ENCODE measurements at regions not wholly inside any gene's neighbourhood (a gene's known extent, or its start where the extent isn't known, plus 50 kb on each side); places are given as distances from the start of the nearest gene placed in this dataset.

- DNase-seq (ENCODE audit: low spot score) = no peak
- H3K27ac ChIP-seq = no peak overlapping the region
- no peak overlapping the region for H3K4me3 ChIP-seq
- TF ChIP-seq CTCF (IDR thresholded peaks at IDR 0.05) = no peak
Observed at GRCh38 chr6:71204741-71205140, 83.9 kb upstream of the OGFRL1 start.

GRCh38 chr6:71205336-71205956 lies 83.2 kb upstream of the OGFRL1 start:
- H3K4me3 ChIP-seq = no peak overlapping the region
- H3K27ac ChIP-seq = no peak overlapping the region
- no peak for TF ChIP-seq CTCF (IDR thresholded peaks at IDR 0.05)
- no peak for DNase-seq (ENCODE audit: low spot score)

- H3K4me3 ChIP-seq = no peak overlapping the region
- no peak for TF ChIP-seq CTCF (IDR thresholded peaks at IDR 0.05)
- no peak for DNase-seq (ENCODE audit: low spot score)
- no peak overlapping the region for H3K27ac ChIP-seq
Observed at GRCh38 chr6:71206089-71206488, 82.5 kb upstream of the OGFRL1 start.

GRCh38 chr6:71209206-71209605 lies 79.4 kb upstream of the OGFRL1 start:
- TF ChIP-seq CTCF (IDR thresholded peaks at IDR 0.05) = no peak
- H3K27ac ChIP-seq = no peak overlapping the region
- no peak for DNase-seq (ENCODE audit: low spot score)
- H3K4me3 ChIP-seq = no peak overlapping the region

- no peak for TF ChIP-seq CTCF (IDR thresholded peaks at IDR 0.05)
- H3K4me3 ChIP-seq = no peak overlapping the region
- no peak overlapping the region for H3K27ac ChIP-seq
- DNase-seq (ENCODE audit: low spot score) = no peak
Observed at GRCh38 chr6:71209626-71210025, 79.0 kb upstream of the OGFRL1 start.

- no peak for DNase-seq (ENCODE audit: low spot score)
- TF ChIP-seq CTCF (IDR thresholded peaks at IDR 0.05) = no peak
- no peak overlapping the region for H3K27ac ChIP-seq
Observed at GRCh38 chr6:71211799-71212198, 76.8 kb upstream of the OGFRL1 start.

GRCh38 chr6:71220466-71220865 lies 68.1 kb upstream of the OGFRL1 start:
- DNase-seq (ENCODE audit: low spot score) = no peak
- no peak overlapping the region for H3K27ac ChIP-seq
- no peak for TF ChIP-seq CTCF (IDR thresholded peaks at IDR 0.05)
- H3K4me3 ChIP-seq = no peak overlapping the region

More at GRCh38 chr6:71211799-71212198, 76.8 kb upstream of the OGFRL1 start:
- H3K4me3 ChIP-seq = no peak overlapping the region

All from coronary artery (tissue), 2 donors.